HG03354 (cell line): ENCODE measurements at regions not wholly inside any gene's neighbourhood (a gene's known extent, or its start where the extent isn't known, plus 50 kb on each side); places are given as distances from the start of the nearest gene placed in this dataset.

Experiments used
- ATAC-seq: cut with Tn5 transposase; IDR thresholded peaks from one replicate; pipeline ENCODE4 v1.9.1; 2021; ENCODE audit warnings: mild to moderate bottlenecking; ENCODE audit not compliant: unreplicated experiment, poor library complexity, severe bottlenecking

- no peak for ATAC-seq
These were observed 93.6 kb upstream of the TMEM18 start for GRCh38 chr2:770776-771175.

GRCh38 chr2:769771-770170 is 92.6 kb upstream of the TMEM18 start:
- no peak for ATAC-seq

- no peak for ATAC-seq
These were observed 91.2 kb upstream of the TMEM18 start for GRCh38 chr2:768451-768850.

GRCh38 chr2:767944-768343 is 90.7 kb upstream of the TMEM18 start:
- ATAC-seq, result no peak

- ATAC-seq, result no peak
These were observed 90.2 kb upstream of the TMEM18 start for GRCh38 chr2:767440-767839.

- ATAC-seq, result no peak
These were observed 89.0 kb upstream of the TMEM18 start for GRCh38 chr2:766255-766654.

GRCh38 chr2:765369-765768 is 88.2 kb upstream of the TMEM18 start:
- no peak for ATAC-seq

GRCh38 chr2:763766-764525 is 86.7 kb upstream of the TMEM18 start:
- ATAC-seq, result no peak

GRCh38 chr2:762646-763045 is 85.4 kb upstream of the TMEM18 start:
- ATAC-seq, result no peak

GRCh38 chr2:761384-761783 is 84.2 kb upstream of the TMEM18 start:
- ATAC-seq, result no peak

GRCh38 chr2:760001-760400 is 82.8 kb upstream of the TMEM18 start:
- ATAC-seq, result no peak

GRCh38 chr2:758073-758820 is 81.0 kb upstream of the TMEM18 start:
- no peak for ATAC-seq

GRCh38 chr2:753123-753522 is 75.9 kb upstream of the TMEM18 start:
- no peak for ATAC-seq

GRCh38 chr2:751474-751873 is 74.3 kb upstream of the TMEM18 start:
- ATAC-seq, result no peak

GRCh38 chr2:750628-751027 is 73.4 kb upstream of the TMEM18 start:
- ATAC-seq, result no peak

- no peak for ATAC-seq
These were observed 70.7 kb upstream of the TMEM18 start for GRCh38 chr2:747762-748351.

GRCh38 chr2:746697-747096 is 69.5 kb upstream of the TMEM18 start:
- ATAC-seq, result no peak

GRCh38 chr2:744088-744487 is 66.9 kb upstream of the TMEM18 start:
- ATAC-seq, result no peak

- ATAC-seq, result no peak
These were observed 65.0 kb upstream of the TMEM18 start for GRCh38 chr2:742221-742620.

GRCh38 chr2:741195-741496 is 63.9 kb upstream of the TMEM18 start:
- no peak for ATAC-seq
